Left lung (tissue), 4 donors: ENCODE measurements at regions not wholly inside any gene's neighbourhood (a gene's known extent, or its start where the extent isn't known, plus 50 kb on each side); places are given as distances from the start of the nearest gene placed in this dataset.
A peak's percentile ranks its signal among the peaks of the same experiment; 100 is the strongest.

ENCODE experiments used
- ATAC-seq: fragments of 200-7000 bp; cut with Tn5 transposase; one replicate; pipeline ENCODE4 v1.9.1; 2020; ENCODE audit warnings: moderate library complexity
- DNase-seq, 4 donors: peaks; one replicate each; pipeline ENCODE4 v3.0.0-alpha.2; 2013 to 2020
- H3K27ac ChIP-seq, 2 donors: fragments of 200-600 bp; sonication (generic) in 1 of 2; one replicate each; pipeline versions ENCODE4 v1.5.0 to v1.8.0; 2020 to 2021
- H3K27me3 ChIP-seq, 2 donors: fragments of 200-600 bp; sonication (generic) in 1 of 2; one replicate each; pipeline versions ENCODE4 v1.5.0 to v1.8.0; 2020 to 2021
- H3K36me3 ChIP-seq, 2 donors: fragments of 200-600 bp; sonication (generic) in 1 of 2; one replicate each; pipeline versions ENCODE4 v1.5.0 to v1.8.0; 2020 to 2021
- H3K4me1 ChIP-seq, 2 donors: fragments of 200-600 bp; one replicate each; pipeline ENCODE4 v1.8.0; 2021
- H3K4me3 ChIP-seq, 2 donors: fragments of 200-600 bp; sonication (generic) in 1 of 2; one replicate each; pipeline versions ENCODE4 v1.5.0 to v1.8.0; 2020 to 2021; ENCODE audit warnings: mild to moderate bottlenecking in 1 of 2
- H3K9me3 ChIP-seq, 2 donors: fragments of 200-600 bp; sonication (generic) in 1 of 2; one replicate each; pipeline versions ENCODE4 v1.5.0 to v1.8.0; 2020 to 2021
- intact Hi-C, 2 donors: fragments of 100-400 bp; cut with DNase I; formaldehyde crosslinking; loops; one replicate each; pipeline versions ENCODE4 v1.11.2 to v1.14.2; 2022
- TF ChIP-seq, protein P1 (sequence below), 2 donors: fragments of 200-600 bp; sonication (generic) in 1 of 2; IDR thresholded peaks; one replicate each; pipeline versions ENCODE4 v1.5.0 to v1.8.0; 2021; ENCODE audit warnings: antibody characterized with exemption in 2 of 2
- donor health status: DM: no; HTN: yes; CAD: no.
- donor health status: DM: no; HTN: no; CAD: no.

- Histone ChIP-seq H3K27me3 (peaks cover 3 to 15% of the 10 kb centered on the region in 2 donors), H3K4me3 (no peak overlapping the region), H3K4me1 (no peaks in the 10 kb centered on the region), H3K36me3 (no peaks in the 10 kb centered on the region), H3K9me3 (no peaks in the 10 kb centered on the region), H3K27ac (no peak overlapping the region)
- peak in 1 of 4 donors; percentile 32 for DNase-seq
- intact Hi-C loops, result no loop called here
- TF ChIP-seq, protein P1, sequence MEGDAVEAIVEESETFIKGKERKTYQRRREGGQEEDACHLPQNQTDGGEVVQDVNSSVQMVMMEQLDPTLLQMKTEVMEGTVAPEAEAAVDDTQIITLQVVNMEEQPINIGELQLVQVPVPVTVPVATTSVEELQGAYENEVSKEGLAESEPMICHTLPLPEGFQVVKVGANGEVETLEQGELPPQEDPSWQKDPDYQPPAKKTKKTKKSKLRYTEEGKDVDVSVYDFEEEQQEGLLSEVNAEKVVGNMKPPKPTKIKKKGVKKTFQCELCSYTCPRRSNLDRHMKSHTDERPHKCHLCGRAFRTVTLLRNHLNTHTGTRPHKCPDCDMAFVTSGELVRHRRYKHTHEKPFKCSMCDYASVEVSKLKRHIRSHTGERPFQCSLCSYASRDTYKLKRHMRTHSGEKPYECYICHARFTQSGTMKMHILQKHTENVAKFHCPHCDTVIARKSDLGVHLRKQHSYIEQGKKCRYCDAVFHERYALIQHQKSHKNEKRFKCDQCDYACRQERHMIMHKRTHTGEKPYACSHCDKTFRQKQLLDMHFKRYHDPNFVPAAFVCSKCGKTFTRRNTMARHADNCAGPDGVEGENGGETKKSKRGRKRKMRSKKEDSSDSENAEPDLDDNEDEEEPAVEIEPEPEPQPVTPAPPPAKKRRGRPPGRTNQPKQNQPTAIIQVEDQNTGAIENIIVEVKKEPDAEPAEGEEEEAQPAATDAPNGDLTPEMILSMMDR (IDR thresholded peaks at IDR 0.05), result no peak
- no peak for ATAC-seq
Observed at GRCh38 chr14:61876362-61877034, 114.3 kb downstream of the SNAPC1 start.

GRCh38 chr14:61877035-61877390, 114.8 kb downstream of the SNAPC1 start:
- H3K27ac ChIP-seq, result no peak overlapping the region
- H3K4me3 ChIP-seq, result no peak overlapping the region
- DNase-seq (no peak), ATAC-seq (no peak)
- H3K4me1 ChIP-seq, result no peaks in the 10 kb centered on the region
- intact Hi-C loops, result no loop called here
- H3K27me3 ChIP-seq, result peaks cover 3 to 15% of the 10 kb centered on the region in 2 donors
- no peaks in the 10 kb centered on the region for H3K9me3 ChIP-seq
- TF ChIP-seq, protein P1 (IDR thresholded peaks at IDR 0.05), result no peak
- H3K36me3 ChIP-seq, result no peaks in the 10 kb centered on the region

GRCh38 chr14:61877768-61878167, 115.5 kb downstream of the SNAPC1 start:
- Histone ChIP-seq H3K36me3 (no peaks in the 10 kb centered on the region), H3K27ac (no peak overlapping the region), H3K27me3 (peaks cover 3 to 15% of the 10 kb centered on the region in 2 donors), H3K9me3 (no peaks in the 10 kb centered on the region), H3K4me3 (no peak overlapping the region), H3K4me1 (no peaks in the 10 kb centered on the region)
- intact Hi-C loops, result no loop called here
- ATAC-seq (no peak), DNase-seq (no peak)
- TF ChIP-seq, protein P1 (IDR thresholded peaks at IDR 0.05), result no peak

GRCh38 chr14:61878931-61879330, 116.7 kb downstream of the SNAPC1 start:
- intact Hi-C loops, result no loop called here
- ATAC-seq, result no peak

GRCh38 chr14:61881046-61881445, 118.8 kb downstream of the SNAPC1 start:
- Histone ChIP-seq H3K9me3 (no peaks in the 10 kb centered on the region), H3K4me3 (no peak overlapping the region), H3K27ac (no peak overlapping the region), H3K36me3 (no peaks in the 10 kb centered on the region), H3K4me1 (no peaks in the 10 kb centered on the region), H3K27me3 (peaks cover 2 to 3% of the 10 kb centered on the region in 2 donors)
- ATAC-seq (no peak), DNase-seq (no peak)
- intact Hi-C loops, result no loop called here
- TF ChIP-seq, protein P1 (IDR thresholded peaks at IDR 0.05), result no peak

More at GRCh38 chr14:61878931-61879330, 116.7 kb downstream of the SNAPC1 start:
- TF ChIP-seq, protein P1 (IDR thresholded peaks at IDR 0.05), result no peak
- no peaks in the 10 kb centered on the region for H3K9me3 ChIP-seq
- no peak overlapping the region for H3K4me3 ChIP-seq
- H3K27me3 ChIP-seq, result peaks cover 3 to 12% of the 10 kb centered on the region in 2 donors
- H3K4me1 ChIP-seq, result no peaks in the 10 kb centered on the region
- no peaks in the 10 kb centered on the region for H3K36me3 ChIP-seq
- no peak overlapping the region for H3K27ac ChIP-seq
- no peak for DNase-seq
